GM19372 (cell line): ENCODE measurements at regions not wholly inside any gene's neighbourhood (a gene's known extent, or its start where the extent isn't known, plus 50 kb on each side); places are given as distances from the start of the nearest gene placed in this dataset.

Source experiments
- ATAC-seq: cut with Tn5 transposase; IDR thresholded peaks from one replicate; pipeline ENCODE4 v1.9.1; 2021; ENCODE audit warnings: mild to moderate bottlenecking, low read depth, moderate library complexity; ENCODE audit not compliant: unreplicated experiment

- ATAC-seq: no peak
These were observed 113.9 kb upstream of the PFKP start for GRCh38 chr10:2953495-2953894.

GRCh38 chr10:2951235-2951835 is 116.0 kb upstream of the PFKP start:
- no peak for ATAC-seq

GRCh38 chr10:2950546-2950945 is 116.8 kb upstream of the PFKP start:
- no peak for ATAC-seq

GRCh38 chr10:2949948-2950354 is 117.4 kb upstream of the PFKP start:
- no peak for ATAC-seq

GRCh38 chr10:2949221-2949947 is 118.0 kb upstream of the PFKP start:
- no peak for ATAC-seq

- ATAC-seq: peak; percentile 78
These were observed 119.1 kb upstream of the PFKP start for GRCh38 chr10:2948127-2948854.

GRCh38 chr10:2944788-2945187 is 122.6 kb upstream of the PFKP start:
- ATAC-seq: no peak

- no peak for ATAC-seq
These were observed 123.3 kb upstream of the PFKP start for GRCh38 chr10:2943932-2944614.

- no peak for ATAC-seq
These were observed 124.4 kb upstream of the PFKP start for GRCh38 chr10:2942938-2943337.

GRCh38 chr10:2938869-2939268 is 128.5 kb upstream of the PFKP start:
- ATAC-seq: no peak

- no peak for ATAC-seq
These were observed 130.5 kb upstream of the PFKP start for GRCh38 chr10:2936816-2937215.

- ATAC-seq: no peak
These were observed 131.5 kb upstream of the PFKP start for GRCh38 chr10:2935647-2936386.

- ATAC-seq: no peak
These were observed 133.4 kb upstream of the PFKP start for GRCh38 chr10:2933924-2934323.

- no peak for ATAC-seq
These were observed 133.8 kb upstream of the PFKP start for GRCh38 chr10:2933519-2933918.

- no peak for ATAC-seq
These were observed 134.3 kb upstream of the PFKP start for GRCh38 chr10:2933071-2933470.

- ATAC-seq: no peak
These were observed 137.7 kb upstream of the PFKP start for GRCh38 chr10:2929480-2930258.

GRCh38 chr10:2927958-2928840 is 139.1 kb upstream of the PFKP start:
- ATAC-seq: peak; percentile 92

GRCh38 chr10:2926918-2927660 is 140.3 kb upstream of the PFKP start:
- ATAC-seq: no peak
